ENCODE measurements at regions not wholly inside any gene's neighbourhood (a gene's known extent, or its start where the extent isn't known, plus 50 kb on each side); places are given as distances from the start of the nearest gene placed in this dataset.

DNA sequence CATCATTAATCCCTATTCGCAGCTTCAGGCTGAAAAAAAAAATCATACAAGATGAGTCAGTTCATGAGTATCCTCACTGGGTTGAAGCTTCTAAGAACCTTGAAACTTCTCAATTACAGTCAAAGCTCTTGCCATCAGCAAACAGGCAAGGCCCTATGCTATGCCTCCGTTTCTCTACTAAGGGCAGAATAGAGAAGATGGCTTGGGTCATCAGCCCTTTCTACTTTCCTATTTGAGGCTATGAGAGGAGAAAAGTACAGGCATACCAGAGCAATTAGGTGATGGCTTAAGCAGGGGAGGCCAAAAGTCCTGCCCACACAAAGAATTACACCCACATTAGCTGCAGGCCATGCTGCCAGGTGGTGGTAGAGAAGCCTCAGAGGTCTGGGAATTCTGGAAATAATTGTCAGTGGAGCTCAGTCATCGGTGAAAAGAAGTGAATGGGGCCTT lies 89.0 kb downstream of the MRPL46 start:
- no peak for DNase-seq
- 35% methylated on average over 3 of the region's 3 CpGs for WGBS (ENCODE audit: low lambda C conversion rate)

DNA sequence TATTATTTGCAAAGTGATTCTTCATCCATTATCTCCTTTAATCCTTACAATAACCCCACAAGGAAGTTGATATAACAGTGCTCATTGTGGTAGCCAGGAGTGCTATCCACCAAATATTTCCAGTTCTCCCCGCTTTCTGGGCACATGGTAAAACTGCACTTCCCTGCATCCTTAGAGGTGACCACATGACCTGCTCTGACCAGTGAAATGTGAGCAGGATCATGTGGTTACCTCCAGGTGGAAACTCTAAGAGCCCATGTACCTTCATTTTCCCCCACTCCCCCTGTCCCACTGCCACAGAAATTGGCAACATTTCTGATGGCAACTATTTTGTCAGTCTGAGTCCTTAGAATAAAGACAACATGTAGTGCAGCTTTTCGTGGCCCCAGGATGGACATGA lies 89.7 kb downstream of the MRPL46 start:
- H3K9me2 ChIP-seq, result no peaks in the 10 kb centered on the region
- no peaks in the 10 kb centered on the region for H3K27me3 ChIP-seq (ENCODE audit: insufficient read depth)
- no peaks in the 10 kb centered on the region for H3K9me3 ChIP-seq
- no peak overlapping the region for H2AFZ ChIP-seq (ENCODE audit: low read depth)
- ChIA-PET POLR2A (no interaction called here), CTCF (no interaction called here)
- no peak overlapping the region for H3K4me2 ChIP-seq
- H3K4me1 ChIP-seq (ENCODE audit: control insufficient read depth in 1 of 2, insufficient read depth in 2 of 2, low read depth in 1 of 2, low read length in 1 of 2), result peaks cover 0 to 3% of the 10 kb centered on the region in 2 experiments; a peak in 1 of 4 replicates
- no peaks in the 10 kb centered on the region for H3F3A ChIP-seq (replicated peaks; ENCODE audit: insufficient read depth)
- no peak for DNase-seq
- no peaks in the 10 kb centered on the region for H3K36me3 ChIP-seq (replicated peaks in 1 of 2; ENCODE audit: control insufficient read depth in 1 of 2, insufficient read depth in 2 of 2, low read length in 1 of 2)
- no peak overlapping the region for H3K27ac ChIP-seq (ENCODE audit: low read depth in 2 of 2, low read length in 1 of 2)
- no peak overlapping the region for H3K4me3 ChIP-seq (ENCODE audit: low read depth in 2 of 2, low read length in 1 of 2)
- H4K20me1 ChIP-seq (ENCODE audit: insufficient read depth), result no peaks in the 10 kb centered on the region
- no peaks in the 10 kb centered on the region for H3K79me2 ChIP-seq (ENCODE audit: insufficient read depth)
- H3K9ac ChIP-seq, result no peak overlapping the region
- WGBS (ENCODE audit: low lambda C conversion rate), result 38% methylated on average over 2 of the region's 2 CpGs
- TF ChIP-seq YY1 (IDR thresholded peaks at IDR 0.05; ENCODE audit: low read depth) (no peak), RXRA (IDR thresholded peaks at IDR 0.05; ENCODE audit: borderline replicate concordance, low read depth) (no peak), EZH2phosphoT487 (IDR thresholded peaks at IDR 0.05; ENCODE audit: borderline replicate concordance, low read depth) (no peak), JUND (IDR thresholded peaks at IDR 0.05) (no peak), POLR2AphosphoS5 (IDR thresholded peaks at IDR 0.05; ENCODE audit: low read depth, low read length) (no peak), NFIC (IDR thresholded peaks at IDR 0.05; ENCODE audit: borderline replicate concordance) (no peak), ELF1 (IDR thresholded peaks at IDR 0.05) (no peak), FOXJ3 (CRISPR knock-in tag; IDR thresholded peaks at IDR 0.05) (no peak), RFX5 (IDR thresholded peaks at IDR 0.05; ENCODE audit: low read length) (no peak), GATA2 (CRISPR knock-in tag; IDR thresholded peaks at IDR 0.05) (no peak), RCOR1 (IDR thresholded peaks at IDR 0.05; ENCODE audit: low read length) (no peak), SMC3 (IDR thresholded peaks at IDR 0.05; ENCODE audit: low read depth, low read length) (no peak), FOSL2 (IDR thresholded peaks at IDR 0.05; ENCODE audit: borderline replicate concordance, low read depth) (no peak), SIN3A (IDR thresholded peaks at IDR 0.05; ENCODE audit: borderline replicate concordance, low read depth, low read length) (no peak)
- TF ChIP-seq, protein P1, sequence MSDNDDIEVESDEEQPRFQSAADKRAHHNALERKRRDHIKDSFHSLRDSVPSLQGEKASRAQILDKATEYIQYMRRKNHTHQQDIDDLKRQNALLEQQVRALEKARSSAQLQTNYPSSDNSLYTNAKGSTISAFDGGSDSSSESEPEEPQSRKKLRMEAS (IDR thresholded peaks at IDR 0.05; ENCODE audit: low read depth), result no peak
- TF ChIP-seq, protein P2, sequence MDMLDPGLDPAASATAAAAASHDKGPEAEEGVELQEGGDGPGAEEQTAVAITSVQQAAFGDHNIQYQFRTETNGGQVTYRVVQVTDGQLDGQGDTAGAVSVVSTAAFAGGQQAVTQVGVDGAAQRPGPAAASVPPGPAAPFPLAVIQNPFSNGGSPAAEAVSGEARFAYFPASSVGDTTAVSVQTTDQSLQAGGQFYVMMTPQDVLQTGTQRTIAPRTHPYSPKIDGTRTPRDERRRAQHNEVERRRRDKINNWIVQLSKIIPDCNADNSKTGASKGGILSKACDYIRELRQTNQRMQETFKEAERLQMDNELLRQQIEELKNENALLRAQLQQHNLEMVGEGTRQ (IDR thresholded peaks at IDR 0.05; ENCODE audit: borderline replicate concordance, low read depth, low read length), result no peak
- TF ChIP-seq, protein P3, sequence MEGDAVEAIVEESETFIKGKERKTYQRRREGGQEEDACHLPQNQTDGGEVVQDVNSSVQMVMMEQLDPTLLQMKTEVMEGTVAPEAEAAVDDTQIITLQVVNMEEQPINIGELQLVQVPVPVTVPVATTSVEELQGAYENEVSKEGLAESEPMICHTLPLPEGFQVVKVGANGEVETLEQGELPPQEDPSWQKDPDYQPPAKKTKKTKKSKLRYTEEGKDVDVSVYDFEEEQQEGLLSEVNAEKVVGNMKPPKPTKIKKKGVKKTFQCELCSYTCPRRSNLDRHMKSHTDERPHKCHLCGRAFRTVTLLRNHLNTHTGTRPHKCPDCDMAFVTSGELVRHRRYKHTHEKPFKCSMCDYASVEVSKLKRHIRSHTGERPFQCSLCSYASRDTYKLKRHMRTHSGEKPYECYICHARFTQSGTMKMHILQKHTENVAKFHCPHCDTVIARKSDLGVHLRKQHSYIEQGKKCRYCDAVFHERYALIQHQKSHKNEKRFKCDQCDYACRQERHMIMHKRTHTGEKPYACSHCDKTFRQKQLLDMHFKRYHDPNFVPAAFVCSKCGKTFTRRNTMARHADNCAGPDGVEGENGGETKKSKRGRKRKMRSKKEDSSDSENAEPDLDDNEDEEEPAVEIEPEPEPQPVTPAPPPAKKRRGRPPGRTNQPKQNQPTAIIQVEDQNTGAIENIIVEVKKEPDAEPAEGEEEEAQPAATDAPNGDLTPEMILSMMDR (IDR thresholded peaks at IDR 0.05), result no peak

More for the DNA sequence above, 89.0 kb downstream of the MRPL46 start:
- Histone ChIP-seq H3K4me2 (no peak overlapping the region), H3K36me3 (replicated peaks in 1 of 2; ENCODE audit: control insufficient read depth in 1 of 2, insufficient read depth in 2 of 2, low read length in 1 of 2) (no peaks in the 10 kb centered on the region), H3K9me2 (no peaks in the 10 kb centered on the region), H3K9ac (no peak overlapping the region), H3K27me3 (ENCODE audit: insufficient read depth) (no peaks in the 10 kb centered on the region), H3K4me3 (ENCODE audit: low read depth in 2 of 2, low read length in 1 of 2) (no peak overlapping the region), H2AFZ (ENCODE audit: low read depth) (no peak overlapping the region), H3K79me2 (ENCODE audit: insufficient read depth) (no peaks in the 10 kb centered on the region), H3F3A (replicated peaks; ENCODE audit: insufficient read depth) (no peaks in the 10 kb centered on the region), H3K4me1 (ENCODE audit: control insufficient read depth in 1 of 2, insufficient read depth in 2 of 2, low read depth in 1 of 2, low read length in 1 of 2) (peaks cover 0 to 9% of the 10 kb centered on the region in 2 experiments; a peak in 1 of 4 replicates), H4K20me1 (ENCODE audit: insufficient read depth) (no peaks in the 10 kb centered on the region), H3K9me3 (no peaks in the 10 kb centered on the region), H3K27ac (ENCODE audit: low read depth in 2 of 2, low read length in 1 of 2) (no peak overlapping the region)
- CTCF ChIA-PET, result no interaction called here
- TF ChIP-seq TAF1 (IDR thresholded peaks at IDR 0.05; ENCODE audit: borderline replicate concordance, low read depth, low read length), result no peak
- TF ChIP-seq, protein P4, sequence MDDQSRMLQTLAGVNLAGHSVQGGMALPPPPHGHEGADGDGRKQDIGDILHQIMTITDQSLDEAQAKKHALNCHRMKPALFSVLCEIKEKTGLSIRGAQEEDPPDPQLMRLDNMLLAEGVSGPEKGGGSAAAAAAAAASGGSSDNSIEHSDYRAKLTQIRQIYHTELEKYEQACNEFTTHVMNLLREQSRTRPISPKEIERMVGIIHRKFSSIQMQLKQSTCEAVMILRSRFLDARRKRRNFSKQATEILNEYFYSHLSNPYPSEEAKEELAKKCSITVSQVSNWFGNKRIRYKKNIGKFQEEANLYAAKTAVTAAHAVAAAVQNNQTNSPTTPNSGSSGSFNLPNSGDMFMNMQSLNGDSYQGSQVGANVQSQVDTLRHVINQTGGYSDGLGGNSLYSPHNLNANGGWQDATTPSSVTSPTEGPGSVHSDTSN (IDR thresholded peaks at IDR 0.05), result no peak
- TF ChIP-seq FOXJ3 (CRISPR knock-in tag; IDR thresholded peaks at IDR 0.05), result no peak
- TF ChIP-seq RXRA (IDR thresholded peaks at IDR 0.05; ENCODE audit: borderline replicate concordance, low read depth), result no peak
- TF ChIP-seq TCF12 (IDR thresholded peaks at IDR 0.05), result no peak
- no peak for TF ChIP-seq RCOR1 (IDR thresholded peaks at IDR 0.05; ENCODE audit: low read length)
- TF ChIP-seq, protein P3 (IDR thresholded peaks at IDR 0.05), result no peak
- no peak for TF ChIP-seq FOXM1 (IDR thresholded peaks at IDR 0.05; ENCODE audit: low read depth)
- TF ChIP-seq GABPA (IDR thresholded peaks at IDR 0.05; ENCODE audit: low read depth), result no peak
- TF ChIP-seq, protein P1 (IDR thresholded peaks at IDR 0.05; ENCODE audit: low read depth), result no peak
- POLR2A ChIA-PET, result no interaction called here

Data from SK-N-SH (cell line).